Gastrocnemius medialis (tissue), 4 donors: ENCODE measurements at regions not wholly inside any gene's neighbourhood (a gene's known extent, or its start where the extent isn't known, plus 50 kb on each side); places are given as distances from the start of the nearest gene placed in this dataset.

Experiments used
- POLR2A ChIP-seq, 2 donors: fragments of 450-650 bp; IDR thresholded peaks; one replicate each; pipeline ENCODE4 v1.6.1; 2017; ENCODE audit warnings: antibody characterized with exemption in 2 of 2, mild to moderate bottlenecking in 2 of 2, moderate library complexity in 2 of 2
- TF ChIP-seq, protein P1 (sequence below), 5 experiments: fragments of 450-650 bp in 3 of 5; fragments of 200-600 bp in 2 of 5; sonication (generic) in 2 of 5; IDR thresholded peaks in 4 of 5; conservative IDR thresholded peaks in 1 of 5; 1 replicate in 4 of 5; 2 replicates in 1 of 5; pipeline ENCODE4 v1.5.1; 2016 to 2019; ENCODE audit warnings: antibody characterized with exemption in 5 of 5, mild to moderate bottlenecking in 3 of 5, moderate library complexity in 3 of 5

DNA sequence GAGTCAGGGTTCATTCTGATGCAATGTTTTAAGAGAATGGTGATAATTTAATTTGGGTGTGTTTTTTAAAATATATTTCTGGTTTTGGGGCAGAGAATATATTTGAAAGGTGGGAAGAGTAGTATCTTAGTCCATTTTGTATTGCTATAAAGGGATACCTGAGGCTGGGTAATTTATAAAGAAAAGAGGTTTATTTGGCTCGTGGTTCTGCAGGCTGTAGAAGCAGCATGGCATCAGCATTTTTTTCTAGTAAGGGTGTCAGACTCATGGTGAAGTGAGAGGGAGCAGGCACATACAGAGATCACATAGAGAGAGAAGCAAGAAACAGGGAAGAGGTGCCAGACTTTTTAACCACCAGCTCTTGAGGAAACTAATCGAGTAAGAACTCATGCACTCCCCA is 152.7 kb downstream of the SHOX2 start:
- TF ChIP-seq, protein P1, sequence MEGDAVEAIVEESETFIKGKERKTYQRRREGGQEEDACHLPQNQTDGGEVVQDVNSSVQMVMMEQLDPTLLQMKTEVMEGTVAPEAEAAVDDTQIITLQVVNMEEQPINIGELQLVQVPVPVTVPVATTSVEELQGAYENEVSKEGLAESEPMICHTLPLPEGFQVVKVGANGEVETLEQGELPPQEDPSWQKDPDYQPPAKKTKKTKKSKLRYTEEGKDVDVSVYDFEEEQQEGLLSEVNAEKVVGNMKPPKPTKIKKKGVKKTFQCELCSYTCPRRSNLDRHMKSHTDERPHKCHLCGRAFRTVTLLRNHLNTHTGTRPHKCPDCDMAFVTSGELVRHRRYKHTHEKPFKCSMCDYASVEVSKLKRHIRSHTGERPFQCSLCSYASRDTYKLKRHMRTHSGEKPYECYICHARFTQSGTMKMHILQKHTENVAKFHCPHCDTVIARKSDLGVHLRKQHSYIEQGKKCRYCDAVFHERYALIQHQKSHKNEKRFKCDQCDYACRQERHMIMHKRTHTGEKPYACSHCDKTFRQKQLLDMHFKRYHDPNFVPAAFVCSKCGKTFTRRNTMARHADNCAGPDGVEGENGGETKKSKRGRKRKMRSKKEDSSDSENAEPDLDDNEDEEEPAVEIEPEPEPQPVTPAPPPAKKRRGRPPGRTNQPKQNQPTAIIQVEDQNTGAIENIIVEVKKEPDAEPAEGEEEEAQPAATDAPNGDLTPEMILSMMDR (IDR thresholded peaks at IDR 0.05 in 4 of 5, conservative IDR thresholded peaks at IDR 0.05 in 1 of 5): no peak
- no peak for TF ChIP-seq POLR2A (IDR thresholded peaks at IDR 0.05)
